ENCODE measurements at regions not wholly inside any gene's neighbourhood (a gene's known extent, or its start where the extent isn't known, plus 50 kb on each side); places are given as distances from the start of the nearest gene placed in this dataset.

GRCh38 chr6:71029555-71029954 lies 72.7 kb upstream of the B3GAT2 start:
- no peak for TF ChIP-seq CTCF (IDR thresholded peaks at IDR 0.05; ENCODE audit: borderline replicate concordance, extremely low read depth, low read length, poor library complexity, severe bottlenecking)
- TF ChIP-seq EZH2 (IDR thresholded peaks at IDR 0.05; ENCODE audit: borderline replicate concordance, low read depth, low read length, severe bottlenecking): no peak

All from DND-41 (cell line).